Endothelial cell (in vitro differentiated cells): ENCODE measurements at regions not wholly inside any gene's neighbourhood (a gene's known extent, or its start where the extent isn't known, plus 50 kb on each side); places are given as distances from the start of the nearest gene placed in this dataset.

Source experiments
- DNase-seq: peaks from one replicate; pipeline ENCODE4 v3.0.0; 2021; ENCODE audit warnings: low spot score
- H3K27ac Mint-ChIP-seq: one replicate; pipeline ENCODE4 v1.8.0; 2021; ENCODE audit warnings: mixed read lengths, inconsistent platforms; ENCODE audit not compliant: unreplicated experiment
- H3K27me3 Mint-ChIP-seq: one replicate; pipeline ENCODE4 v1.8.0; 2021; ENCODE audit warnings: mild to moderate bottlenecking, moderate library complexity, mixed read lengths, inconsistent platforms; ENCODE audit not compliant: unreplicated experiment
- H3K36me3 Mint-ChIP-seq: one replicate; pipeline ENCODE4 v1.8.0; 2021; ENCODE audit warnings: mild to moderate bottlenecking, low read depth, mixed read lengths, inconsistent platforms; ENCODE audit not compliant: unreplicated experiment
- H3K4me1 Mint-ChIP-seq: one replicate; pipeline ENCODE4 v1.8.0; 2021; ENCODE audit warnings: mild to moderate bottlenecking, mixed read lengths, inconsistent platforms; ENCODE audit not compliant: unreplicated experiment
- H3K4me3 Mint-ChIP-seq: one replicate; pipeline ENCODE4 v1.8.0; 2021; ENCODE audit warnings: mild to moderate bottlenecking, mixed read lengths, inconsistent platforms; ENCODE audit not compliant: unreplicated experiment
- H3K9me3 Mint-ChIP-seq: one replicate; pipeline ENCODE4 v1.8.0; 2021; ENCODE audit warnings: mixed read lengths, inconsistent platforms; ENCODE audit not compliant: unreplicated experiment
- TF ChIP-seq, protein P1 (sequence below): fragments of 200-600 bp; sonication (generic); IDR thresholded peaks from one replicate; pipeline ENCODE4 v1.5.0; 2021; ENCODE audit warnings: antibody characterized with exemption; ENCODE audit not compliant: unreplicated experiment

DNA sequence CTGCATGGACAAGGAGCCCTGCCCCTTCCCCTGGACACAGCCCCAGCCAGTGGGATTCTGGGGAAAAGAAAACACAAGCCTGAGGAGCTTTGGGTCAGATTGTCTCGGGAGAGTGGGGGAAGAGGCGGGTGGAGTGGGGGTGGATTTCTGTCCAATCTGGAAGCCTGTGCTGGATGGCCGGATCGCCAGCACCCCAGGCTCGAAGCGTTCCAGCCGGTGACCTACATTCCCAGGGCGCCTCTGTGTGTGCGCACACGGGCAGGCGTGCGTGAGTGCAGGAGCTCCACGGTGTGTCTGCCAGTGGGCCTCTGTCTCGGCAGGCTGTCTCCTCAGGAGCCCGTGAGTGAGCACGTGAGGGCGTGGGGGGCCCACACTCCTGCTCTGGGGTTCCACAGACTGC is 74.3 kb upstream of the DAB2IP start:
- Mint-ChIP-seq H3K4me1 (peaks cover 6% of the 10 kb centered on the region), H3K27me3 (peaks cover 11% of the 10 kb centered on the region), H3K27ac (no peak overlapping the region), H3K4me3 (no peak overlapping the region), H3K9me3 (no peaks in the 10 kb centered on the region), H3K36me3 (peaks cover 5% of the 10 kb centered on the region)
- DNase-seq = no peak
- TF ChIP-seq, protein P1, sequence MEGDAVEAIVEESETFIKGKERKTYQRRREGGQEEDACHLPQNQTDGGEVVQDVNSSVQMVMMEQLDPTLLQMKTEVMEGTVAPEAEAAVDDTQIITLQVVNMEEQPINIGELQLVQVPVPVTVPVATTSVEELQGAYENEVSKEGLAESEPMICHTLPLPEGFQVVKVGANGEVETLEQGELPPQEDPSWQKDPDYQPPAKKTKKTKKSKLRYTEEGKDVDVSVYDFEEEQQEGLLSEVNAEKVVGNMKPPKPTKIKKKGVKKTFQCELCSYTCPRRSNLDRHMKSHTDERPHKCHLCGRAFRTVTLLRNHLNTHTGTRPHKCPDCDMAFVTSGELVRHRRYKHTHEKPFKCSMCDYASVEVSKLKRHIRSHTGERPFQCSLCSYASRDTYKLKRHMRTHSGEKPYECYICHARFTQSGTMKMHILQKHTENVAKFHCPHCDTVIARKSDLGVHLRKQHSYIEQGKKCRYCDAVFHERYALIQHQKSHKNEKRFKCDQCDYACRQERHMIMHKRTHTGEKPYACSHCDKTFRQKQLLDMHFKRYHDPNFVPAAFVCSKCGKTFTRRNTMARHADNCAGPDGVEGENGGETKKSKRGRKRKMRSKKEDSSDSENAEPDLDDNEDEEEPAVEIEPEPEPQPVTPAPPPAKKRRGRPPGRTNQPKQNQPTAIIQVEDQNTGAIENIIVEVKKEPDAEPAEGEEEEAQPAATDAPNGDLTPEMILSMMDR = no peak

DNA sequence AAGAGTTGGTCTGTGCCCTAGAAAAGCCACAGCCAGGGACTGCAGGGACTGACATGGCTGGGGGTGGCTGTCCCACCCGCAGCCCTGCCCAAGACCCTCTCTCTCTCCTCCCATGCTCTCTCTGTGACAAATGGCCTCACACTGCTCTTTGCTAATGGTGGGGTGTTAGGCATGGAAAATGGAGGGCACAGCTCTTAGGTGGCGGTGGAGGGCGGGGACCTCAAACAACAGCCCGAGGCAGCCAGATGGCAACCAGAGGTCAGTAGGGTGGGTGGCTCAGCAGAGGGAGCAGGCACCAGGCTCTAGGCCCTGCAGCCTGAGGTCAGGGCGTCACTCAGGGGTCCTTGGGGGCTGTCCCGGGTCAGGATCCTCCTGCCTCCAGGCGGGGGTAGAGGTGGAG is 73.9 kb upstream of the DAB2IP start:
- Mint-ChIP-seq H3K36me3 (peaks cover 5% of the 10 kb centered on the region), H3K27me3 (peaks cover 12% of the 10 kb centered on the region), H3K4me1 (peaks cover 9% of the 10 kb centered on the region), H3K9me3 (no peaks in the 10 kb centered on the region), H3K4me3 (no peak overlapping the region), H3K27ac (no peak overlapping the region)
- TF ChIP-seq, protein P1 = no peak
- no peak for DNase-seq

DNA sequence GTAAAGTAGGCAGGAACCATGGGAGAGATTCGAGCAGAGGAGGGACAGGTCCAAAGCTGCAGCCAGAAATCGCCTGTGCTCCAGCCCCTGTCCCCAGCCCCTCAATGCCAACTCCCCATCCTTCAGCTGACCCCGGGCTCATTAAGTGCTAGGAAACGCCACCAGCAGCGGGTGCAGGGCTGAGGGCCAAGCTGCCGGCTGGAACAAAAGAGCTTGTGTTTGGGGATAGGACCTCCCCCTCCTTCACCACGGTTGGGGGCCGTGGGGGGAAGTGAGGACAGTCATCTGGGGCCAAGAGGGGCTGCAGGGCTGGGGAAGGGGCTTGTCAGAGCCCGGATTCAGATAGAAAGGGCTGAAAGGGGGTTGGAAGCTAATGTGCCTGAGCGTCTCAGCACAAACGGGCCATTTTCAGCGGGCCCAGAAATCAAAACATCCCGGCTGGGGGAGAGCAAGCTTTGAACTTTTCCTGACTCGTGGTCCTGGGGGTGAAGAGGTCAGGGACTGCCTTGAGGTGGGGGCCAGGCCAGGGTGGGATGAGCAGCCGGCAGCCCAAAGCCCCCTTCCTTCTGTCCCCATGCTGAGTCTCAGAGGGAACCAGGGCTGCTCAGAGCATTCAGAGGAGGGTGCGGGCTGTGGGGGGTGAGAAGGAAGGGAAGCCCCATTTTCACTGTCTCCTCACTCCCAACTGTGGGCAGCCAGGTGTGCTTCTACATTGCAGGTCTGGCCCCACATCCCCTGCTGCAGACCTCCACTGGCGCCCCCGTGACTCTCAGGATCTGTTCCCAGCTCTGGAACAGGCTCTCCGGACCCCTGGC is 69.4 kb upstream of the DAB2IP start:
- H3K4me3 Mint-ChIP-seq = no peak overlapping the region
- DNase-seq = no peak
- H3K36me3 Mint-ChIP-seq = no peaks in the 10 kb centered on the region
- peaks cover 4% of the 10 kb centered on the region for H3K4me1 Mint-ChIP-seq
- H3K27ac Mint-ChIP-seq = no peak overlapping the region
- H3K27me3 Mint-ChIP-seq = peaks cover 16% of the 10 kb centered on the region
- TF ChIP-seq, protein P1 = no peak
- no peaks in the 10 kb centered on the region for H3K9me3 Mint-ChIP-seq

DNA sequence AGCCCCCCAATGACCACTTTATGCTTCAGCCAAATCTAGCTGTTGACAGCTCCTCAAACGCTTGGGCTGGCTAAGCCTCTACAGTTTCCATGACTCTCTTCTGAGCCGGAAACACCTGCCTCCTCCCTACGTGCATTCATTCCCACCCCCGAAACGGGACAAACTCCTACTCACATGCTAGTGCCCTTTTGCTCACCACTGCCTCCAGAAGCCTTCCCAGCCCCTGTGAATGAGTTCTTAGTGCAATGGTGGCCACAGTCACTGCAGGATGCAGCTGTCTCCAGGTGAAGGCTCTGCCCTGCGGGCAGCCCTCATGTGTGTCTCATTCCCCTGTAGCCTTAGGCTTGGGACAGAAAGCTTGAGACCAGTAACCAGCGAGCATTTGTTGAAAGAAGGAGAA is 68.8 kb upstream of the DAB2IP start:
- Mint-ChIP-seq H3K27ac (peak overlapping the region; percentile 24), H3K4me3 (no peak overlapping the region)

DNA sequence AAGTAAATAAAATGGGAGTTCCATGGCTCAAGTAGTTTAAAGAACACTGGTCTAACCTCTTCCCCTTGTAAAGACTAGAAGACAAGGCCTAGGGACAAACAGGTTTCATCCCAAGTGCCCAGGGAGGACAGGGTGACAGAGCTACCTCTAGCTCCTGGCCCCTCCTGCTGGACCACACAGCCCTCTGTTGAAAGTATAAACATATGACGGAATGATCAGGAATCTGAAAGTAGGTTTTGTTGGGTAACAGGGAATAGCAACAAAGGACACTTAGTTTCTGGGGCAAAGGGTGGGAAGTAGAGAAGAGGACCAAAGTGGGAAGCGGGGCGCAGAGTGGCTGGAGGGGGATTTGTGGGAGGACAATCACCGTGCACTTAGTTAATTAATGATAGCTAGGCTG is 67.0 kb upstream of the DAB2IP start:
- TF ChIP-seq, protein P1 = no peak
- H3K27ac Mint-ChIP-seq = no peak overlapping the region

More for the DNA sequence above, 68.8 kb upstream of the DAB2IP start:
- no peaks in the 10 kb centered on the region for H3K9me3 Mint-ChIP-seq
- H3K4me1 Mint-ChIP-seq = peaks cover 4% of the 10 kb centered on the region
- no peak for DNase-seq
- H3K36me3 Mint-ChIP-seq = no peaks in the 10 kb centered on the region
- peaks cover 14% of the 10 kb centered on the region for H3K27me3 Mint-ChIP-seq
- TF ChIP-seq, protein P1 = no peak

More for the DNA sequence above, 67.0 kb upstream of the DAB2IP start:
- Mint-ChIP-seq H3K4me1 (peaks cover 10% of the 10 kb centered on the region), H3K4me3 (no peak overlapping the region), H3K9me3 (no peaks in the 10 kb centered on the region), H3K36me3 (no peaks in the 10 kb centered on the region), H3K27me3 (peaks cover 16% of the 10 kb centered on the region)
- no peak for DNase-seq
